GM12878 (cell line): ENCODE measurements at regions not wholly inside any gene's neighbourhood (a gene's known extent, or its start where the extent isn't known, plus 50 kb on each side); places are given as distances from the start of the nearest gene placed in this dataset.

ENCODE experiments used
- ATAC-seq: fragments of 200-7000 bp; cut with Tn5 transposase; 3 replicates; pipeline ENCODE4 v1.9.1; 2020; ENCODE audit warnings: mild to moderate bottlenecking, moderate library complexity
- BruUV-seq: library from RNA; stranded (reverse); fragments of 400-500 nt; replicated peaks from 2 replicates; lab custom pipeline; 2021; lab: Mats Ljungman, UMichigan
- CTCF ChIA-PET: fragments of 300-600 bp; sonication (Branson Sonifier 250); formaldehyde crosslinking; extraction: SDS; loops from one replicate; lab custom pipeline; 2021; ENCODE audit warnings: inconsistent platforms; lab: Yijun Ruan, JAX
- POLR2A ChIA-PET: fragments of 350-600 bp; formaldehyde crosslinking; extraction: SDS; loops from one replicate; lab custom pipeline; 2021; ENCODE audit warnings: inconsistent platforms; lab: Charles Lee
- RAD21 ChIA-PET: fragments of 300-600 bp; sonication (Branson Sonifier 250); formaldehyde crosslinking; loops from one replicate; lab custom pipeline; 2023; ENCODE audit warnings: antibody characterized with exemption; ENCODE audit not compliant: unreplicated experiment; lab: Charles Lee
- SMC1A ChIA-PET: fragments of 300-600 bp; sonication (Branson Sonifier 250); formaldehyde crosslinking; loops from one replicate; lab custom pipeline; 2023; ENCODE audit not compliant: unreplicated experiment, uncharacterized antibody; lab: Charles Lee
- DNase-seq: peaks from one replicate; pipeline ENCODE4 v3.0.0-alpha.2; 2011; ENCODE audit warnings: low read depth, low spot score
- FAIRE-seq: peaks from 3 replicates; lab custom pipeline; 2011; peaks lifted over from hg19 to GRCh38; lab: Jason Lieb, UNC
- H2AFZ ChIP-seq: 2 replicates; pipeline ENCODE4 v1.6.0; 2011; ENCODE audit warnings: low read depth, low read length, control low read depth; ENCODE audit not compliant: control insufficient read depth
- H3K27ac ChIP-seq: 2 replicates; pipeline ENCODE4 v1.5.1; 2011; ENCODE audit warnings: control low read depth; ENCODE audit not compliant: control insufficient read depth, insufficient read depth
- H3K27me3 ChIP-seq, 2 experiments: replicated peaks in 1 of 2; 2 replicates each; pipeline versions ENCODE4 v1.6.0 to v1.6.1; 2011; ENCODE audit warnings: low read length in 1 of 2; ENCODE audit not compliant: control insufficient read depth in 2 of 2, insufficient read depth in 2 of 2
- H3K36me3 ChIP-seq, 2 experiments: 2 replicates each; pipeline ENCODE4 v1.5.1; 2011; ENCODE audit warnings: low read length in 1 of 2; ENCODE audit not compliant: control insufficient read depth in 2 of 2, insufficient read depth in 2 of 2
- H3K4me1 ChIP-seq: 2 replicates; pipeline ENCODE4 v1.6.1; 2011; ENCODE audit warnings: mild to moderate bottlenecking, low read length, moderate library complexity, mixed read lengths; ENCODE audit not compliant: control insufficient read depth, insufficient read depth
- H3K4me2 ChIP-seq: 2 replicates; pipeline ENCODE4 v1.6.0; 2011; ENCODE audit warnings: control low read depth; ENCODE audit not compliant: control insufficient read depth, insufficient read depth
- H3K4me3 ChIP-seq: fragments of 200-600 bp; sonication (generic); 2 replicates; pipeline ENCODE4 v1.5.1; 2016
- H3K79me2 ChIP-seq: 2 replicates; pipeline ENCODE4 v1.6.0; 2011; ENCODE audit warnings: low read length; ENCODE audit not compliant: control insufficient read depth, insufficient read depth
- H3K9ac ChIP-seq: 2 replicates; pipeline ENCODE4 v1.8.0; 2011; ENCODE audit warnings: low read length, control low read depth, mixed read lengths; ENCODE audit not compliant: control insufficient read depth, insufficient read depth
- H3K9me3 ChIP-seq: replicated peaks from 3 replicates; pipeline ENCODE4 v1.5.1; 2011; ENCODE audit warnings: mild to moderate bottlenecking, low read length; ENCODE audit not compliant: control insufficient read depth, insufficient read depth
- H4K20me1 ChIP-seq: 2 replicates; pipeline ENCODE4 v1.6.0; 2011; ENCODE audit not compliant: control insufficient read depth, insufficient read depth
- BACH1 ChIP-seq: fragments of 450-650 bp; IDR thresholded peaks from 2 replicates; pipeline ENCODE4 v1.6.1; 2017; ENCODE audit warnings: mild to moderate bottlenecking, borderline replicate concordance
- CEBPB ChIP-seq, 2 experiments: fragments of 150-350 bp in 1 of 2; IDR thresholded peaks; 2 replicates each; pipeline ENCODE4 v1.6.1; 2012 to 2014; ENCODE audit warnings: low read depth in 2 of 2, low read length in 2 of 2, borderline replicate concordance in 1 of 2, inconsistent platforms in 1 of 2
- CREM ChIP-seq: IDR thresholded peaks from 2 replicates; pipeline ENCODE4 v1.6.1; 2014; ENCODE audit warnings: antibody characterized with exemption, low read depth
- ESRRA ChIP-seq: IDR thresholded peaks from 2 replicates; pipeline ENCODE4 v1.6.1; 2012; ENCODE audit warnings: mild to moderate bottlenecking, low read length, improper control_type of control experiment
- FOXK2 ChIP-seq: fragments of 450-650 bp; IDR thresholded peaks from 2 replicates; pipeline ENCODE4 v1.6.1; 2017; ENCODE audit warnings: mild to moderate bottlenecking, moderate library complexity
- HCFC1 ChIP-seq: fragments of 150-350 bp; IDR thresholded peaks from 2 replicates; pipeline ENCODE4 v1.6.1; 2014; ENCODE audit warnings: low read length
- IKZF2 ChIP-seq, 2 experiments: fragments of 450-650 bp; IDR thresholded peaks; 2 replicates each; pipeline ENCODE4 v1.6.1; 2017; ENCODE audit warnings: mild to moderate bottlenecking in 2 of 2, moderate library complexity in 2 of 2
- MEF2B ChIP-seq: fragments of 450-650 bp; IDR thresholded peaks from 2 replicates; pipeline ENCODE4 v1.6.1; 2018; ENCODE audit warnings: mild to moderate bottlenecking, moderate library complexity; ENCODE audit not compliant: partially characterized antibody, poor library complexity, severe bottlenecking
- MYC ChIP-seq: IDR thresholded peaks from 2 replicates; pipeline ENCODE4 v1.6.1; 2011; ENCODE audit warnings: mild to moderate bottlenecking, low read length, moderate library complexity, inconsistent platforms; ENCODE audit not compliant: insufficient read depth, insufficient replicate concordance, insufficient read length, severe bottlenecking
- PML ChIP-seq: IDR thresholded peaks from 2 replicates; pipeline ENCODE4 v1.6.1; 2012; ENCODE audit warnings: low read length, inconsistent platforms
- POLR2AphosphoS2 ChIP-seq: IDR thresholded peaks from 2 replicates; pipeline ENCODE4 v1.6.1; 2011; ENCODE audit warnings: low read depth, mild to moderate bottlenecking, low read length, improper control_type of control experiment, moderate library complexity
- SPI1 ChIP-seq: IDR thresholded peaks from 2 replicates; pipeline ENCODE4 v1.6.1; 2011; ENCODE audit warnings: low read depth, mild to moderate bottlenecking, low read length, moderate library complexity, borderline replicate concordance; ENCODE audit not compliant: insufficient read depth
- SRF ChIP-seq, 2 experiments: IDR thresholded peaks; 2 replicates each; pipeline ENCODE4 v1.6.1; 2011; ENCODE audit warnings: low read depth in 2 of 2, low read length in 2 of 2, mild to moderate bottlenecking in 1 of 2, moderate library complexity in 1 of 2
- ZNF217 ChIP-seq: fragments of 450-650 bp; IDR thresholded peaks from 2 replicates; pipeline ENCODE4 v1.6.1; 2017; ENCODE audit warnings: antibody characterized with exemption, mild to moderate bottlenecking
- WGBS: methylation state at CpG from one replicate; pipeline ENCODE4 v1.1.6; 2016; ENCODE audit warnings: low lambda C conversion rate; ENCODE audit not compliant: insufficient replicate concordance, insufficient coverage; ENCODE audit errors: missing lambda C conversion rate; 5-methylcytosine and 5-hydroxymethylcytosine counted together
- in situ Hi-C: fragments of 300-500 bp; cut with MboI; formaldehyde crosslinking; loops from 9 replicates; pipeline ENCODE4 v1.14.3; 2018; ENCODE audit warnings: mixed read lengths
- intact Hi-C: fragments of 100-400 bp; cut with micrococcal nuclease; formaldehyde crosslinking; loops from one replicate; pipeline ENCODE4 v1.14.2; 2022; ENCODE audit not compliant: unreplicated experiment
- TF ChIP-seq, protein P1 (sequence below): fragments of 450-650 bp; IDR thresholded peaks from 2 replicates; pipeline ENCODE4 v1.6.1; 2017; ENCODE audit warnings: mild to moderate bottlenecking, low read depth, inconsistent platforms; ENCODE audit not compliant: poor library complexity, severe bottlenecking
- TF ChIP-seq, protein P2 (sequence below): fragments of 450-650 bp; IDR thresholded peaks from 2 replicates; pipeline ENCODE4 v1.6.1; 2017; ENCODE audit warnings: mild to moderate bottlenecking, moderate library complexity
- TF ChIP-seq, protein P3 (sequence below): IDR thresholded peaks from 2 replicates; pipeline ENCODE4 v1.6.1; 2011; ENCODE audit warnings: borderline replicate concordance, low read depth, mild to moderate bottlenecking, moderate library complexity, mixed read lengths, low read length; ENCODE audit not compliant: insufficient read depth; ENCODE audit errors: extremely low read length

DNA sequence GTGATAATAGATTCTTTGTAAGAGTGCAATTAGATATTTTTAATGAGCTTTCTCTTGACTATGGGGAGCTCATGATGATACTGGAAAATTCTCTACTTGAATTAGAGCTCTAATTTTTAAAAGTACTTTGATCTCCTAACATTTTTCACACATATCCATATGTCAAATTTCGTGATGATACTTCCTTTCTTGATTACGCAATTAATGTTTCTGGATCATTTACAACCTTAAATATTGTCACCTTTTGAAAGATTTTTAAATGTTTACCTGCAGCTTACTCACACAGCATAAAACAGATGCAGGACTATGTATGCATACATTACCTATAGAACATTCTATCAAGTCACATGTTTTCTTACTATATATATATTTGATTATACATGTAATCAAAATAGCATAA is 598.5 kb upstream of the DSEL start:
- in situ Hi-C loops (no loop called here), intact Hi-C loops (no loop called here)
- ChIA-PET SMC1A (interaction anchor here (1.1 kb wide), 1 partner anchor 11 kb away, joined by 4 read pairs; no protein-coding TSS in a partner anchor), POLR2A (no interaction called here), CTCF (no interaction called here), RAD21 (no interaction called here)
- no peak for DNase-seq
- 17% methylated on average over 2 of the region's 2 CpGs for WGBS
- Histone ChIP-seq H3K9ac (no peak overlapping the region), H3K9me3 (no peaks in the 10 kb centered on the region), H2AFZ (no peak overlapping the region), H3K4me1 (no peaks in the 10 kb centered on the region), H3K27ac (no peak overlapping the region), H3K4me3 (no peak overlapping the region), H3K4me2 (no peak overlapping the region), H3K36me3 (no peaks in the 10 kb centered on the region), H3K27me3 (no peaks in the 10 kb centered on the region), H4K20me1 (no peaks in the 10 kb centered on the region), H3K79me2 (no peaks in the 10 kb centered on the region)
- no peak for ATAC-seq
- FAIRE-seq = no peak
- BruUV-seq = no TSS peak
- TF ChIP-seq CEBPB (IDR thresholded peaks at IDR 0.05; ENCODE audit: borderline replicate concordance in 1 of 2, low read depth in 2 of 2, low read length in 2 of 2) (no peak), ZNF217 (no peak), PML (no peak), SPI1 (no peak), BACH1 (no peak), FOXK2 (no peak), POLR2AphosphoS2 (no peak), CREM (no peak), HCFC1 (no peak), ESRRA (no peak), MYC (no peak), SRF (IDR thresholded peaks at IDR 0.05; ENCODE audit: low read depth in 2 of 2, low read length in 2 of 2) (no peak), MEF2B (no peak), IKZF2 (IDR thresholded peaks at IDR 0.05) (no peak)
- TF ChIP-seq, protein P1, sequence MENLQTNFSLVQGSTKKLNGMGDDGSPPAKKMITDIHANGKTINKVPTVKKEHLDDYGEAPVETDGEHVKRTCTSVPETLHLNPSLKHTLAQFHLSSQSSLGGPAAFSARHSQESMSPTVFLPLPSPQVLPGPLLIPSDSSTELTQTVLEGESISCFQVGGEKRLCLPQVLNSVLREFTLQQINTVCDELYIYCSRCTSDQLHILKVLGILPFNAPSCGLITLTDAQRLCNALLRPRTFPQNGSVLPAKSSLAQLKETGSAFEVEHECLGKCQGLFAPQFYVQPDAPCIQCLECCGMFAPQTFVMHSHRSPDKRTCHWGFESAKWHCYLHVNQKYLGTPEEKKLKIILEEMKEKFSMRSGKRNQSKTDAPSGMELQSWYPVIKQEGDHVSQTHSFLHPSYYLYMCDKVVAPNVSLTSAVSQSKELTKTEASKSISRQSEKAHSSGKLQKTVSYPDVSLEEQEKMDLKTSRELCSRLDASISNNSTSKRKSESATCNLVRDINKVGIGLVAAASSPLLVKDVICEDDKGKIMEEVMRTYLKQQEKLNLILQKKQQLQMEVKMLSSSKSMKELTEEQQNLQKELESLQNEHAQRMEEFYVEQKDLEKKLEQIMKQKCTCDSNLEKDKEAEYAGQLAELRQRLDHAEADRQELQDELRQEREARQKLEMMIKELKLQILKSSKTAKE = no peak
- TF ChIP-seq, protein P2, sequence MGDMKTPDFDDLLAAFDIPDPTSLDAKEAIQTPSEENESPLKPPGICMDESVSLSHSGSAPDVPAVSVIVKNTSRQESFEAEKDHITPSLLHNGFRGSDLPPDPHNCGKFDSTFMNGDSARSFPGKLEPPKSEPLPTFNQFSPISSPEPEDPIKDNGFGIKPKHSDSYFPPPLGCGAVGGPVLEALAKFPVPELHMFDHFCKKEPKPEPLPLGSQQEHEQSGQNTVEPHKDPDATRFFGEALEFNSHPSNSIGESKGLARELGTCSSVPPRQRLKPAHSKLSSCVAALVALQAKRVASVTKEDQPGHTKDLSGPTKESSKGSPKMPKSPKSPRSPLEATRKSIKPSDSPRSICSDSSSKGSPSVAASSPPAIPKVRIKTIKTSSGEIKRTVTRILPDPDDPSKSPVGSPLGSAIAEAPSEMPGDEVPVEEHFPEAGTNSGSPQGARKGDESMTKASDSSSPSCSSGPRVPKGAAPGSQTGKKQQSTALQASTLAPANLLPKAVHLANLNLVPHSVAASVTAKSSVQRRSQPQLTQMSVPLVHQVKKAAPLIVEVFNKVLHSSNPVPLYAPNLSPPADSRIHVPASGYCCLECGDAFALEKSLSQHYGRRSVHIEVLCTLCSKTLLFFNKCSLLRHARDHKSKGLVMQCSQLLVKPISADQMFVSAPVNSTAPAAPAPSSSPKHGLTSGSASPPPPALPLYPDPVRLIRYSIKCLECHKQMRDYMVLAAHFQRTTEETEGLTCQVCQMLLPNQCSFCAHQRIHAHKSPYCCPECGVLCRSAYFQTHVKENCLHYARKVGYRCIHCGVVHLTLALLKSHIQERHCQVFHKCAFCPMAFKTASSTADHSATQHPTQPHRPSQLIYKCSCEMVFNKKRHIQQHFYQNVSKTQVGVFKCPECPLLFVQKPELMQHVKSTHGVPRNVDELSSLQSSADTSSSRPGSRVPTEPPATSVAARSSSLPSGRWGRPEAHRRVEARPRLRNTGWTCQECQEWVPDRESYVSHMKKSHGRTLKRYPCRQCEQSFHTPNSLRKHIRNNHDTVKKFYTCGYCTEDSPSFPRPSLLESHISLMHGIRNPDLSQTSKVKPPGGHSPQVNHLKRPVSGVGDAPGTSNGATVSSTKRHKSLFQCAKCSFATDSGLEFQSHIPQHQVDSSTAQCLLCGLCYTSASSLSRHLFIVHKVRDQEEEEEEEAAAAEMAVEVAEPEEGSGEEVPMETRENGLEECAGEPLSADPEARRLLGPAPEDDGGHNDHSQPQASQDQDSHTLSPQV = no peak
- TF ChIP-seq, protein P3, sequence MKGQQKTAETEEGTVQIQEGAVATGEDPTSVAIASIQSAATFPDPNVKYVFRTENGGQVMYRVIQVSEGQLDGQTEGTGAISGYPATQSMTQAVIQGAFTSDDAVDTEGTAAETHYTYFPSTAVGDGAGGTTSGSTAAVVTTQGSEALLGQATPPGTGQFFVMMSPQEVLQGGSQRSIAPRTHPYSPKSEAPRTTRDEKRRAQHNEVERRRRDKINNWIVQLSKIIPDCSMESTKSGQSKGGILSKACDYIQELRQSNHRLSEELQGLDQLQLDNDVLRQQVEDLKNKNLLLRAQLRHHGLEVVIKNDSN = no peak
